Renal cortex interstitium (tissue), 11 donors: ENCODE measurements at regions not wholly inside any gene's neighbourhood (a gene's known extent, or its start where the extent isn't known, plus 50 kb on each side); places are given as distances from the start of the nearest gene placed in this dataset.

ENCODE experiments used
- DNase-seq, 11 donors: peaks; one replicate each; pipeline ENCODE4 v3.0.0-alpha.2; 2013; ENCODE audit warnings: low read depth in 9 of 11, low spot score in 4 of 11; ENCODE audit errors: extremely low read depth in 1 of 11

GRCh38 chr20:16125816-16126215 is 447.4 kb downstream of the KIF16B start:
- DNase-seq = no peak

- DNase-seq = no peak
Observed at GRCh38 chr20:16124911-16125776, 448.1 kb downstream of the KIF16B start.

GRCh38 chr20:16124491-16124890 is 448.8 kb downstream of the KIF16B start:
- no peak for DNase-seq

GRCh38 chr20:16123623-16124022 is 449.6 kb downstream of the KIF16B start:
- no peak for DNase-seq

GRCh38 chr20:16119909-16120308 is 453.3 kb downstream of the KIF16B start:
- DNase-seq = no peak

- DNase-seq = no peak
Observed at GRCh38 chr20:16115911-16116552, 457.2 kb downstream of the KIF16B start.

GRCh38 chr20:16113736-16114135 is 459.5 kb downstream of the KIF16B start:
- DNase-seq = no peak

GRCh38 chr20:16111852-16112412 is 461.3 kb downstream of the KIF16B start:
- no peak for DNase-seq

GRCh38 chr20:16111172-16111832 is 461.9 kb downstream of the KIF16B start:
- no peak for DNase-seq

GRCh38 chr20:16107172-16107870 is 465.9 kb downstream of the KIF16B start:
- no peak for DNase-seq

GRCh38 chr20:16106191-16106849 is 466.9 kb downstream of the KIF16B start:
- DNase-seq = no peak

GRCh38 chr20:16104783-16105182 is 468.5 kb downstream of the KIF16B start:
- DNase-seq = peak in 1 of 11 donors; percentile 5
